NCI-H748 treated with DMSO at 0.1 percent for 48 hours (cell line): ENCODE measurements at regions not wholly inside any gene's neighbourhood (a gene's known extent, or its start where the extent isn't known, plus 50 kb on each side); places are given as distances from the start of the nearest gene placed in this dataset.

Source experiments
- DNase-seq: peaks from one replicate; lab custom pipeline; 2025; lab: John Stamatoyannopoulos, UW

DNA sequence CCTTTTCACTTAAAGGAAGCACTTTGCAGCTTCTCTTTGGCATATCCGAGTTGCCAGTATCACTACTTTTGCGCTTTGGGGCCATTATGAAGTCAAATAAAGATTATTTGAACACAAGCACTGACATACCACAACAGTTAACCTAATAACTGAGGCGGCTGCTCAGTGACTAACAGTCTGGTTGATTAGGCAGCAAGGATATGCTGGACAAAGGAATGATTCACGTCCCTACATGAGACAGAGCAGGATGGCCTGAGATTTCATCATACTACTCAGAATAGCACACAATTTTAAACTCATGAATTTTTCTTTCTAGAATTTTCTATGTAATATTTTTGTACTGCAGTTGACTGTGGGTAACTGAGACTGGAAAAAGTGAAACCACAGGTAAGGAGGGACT is 56.9 kb upstream of the E2F7 start:
- no peak for DNase-seq

DNA sequence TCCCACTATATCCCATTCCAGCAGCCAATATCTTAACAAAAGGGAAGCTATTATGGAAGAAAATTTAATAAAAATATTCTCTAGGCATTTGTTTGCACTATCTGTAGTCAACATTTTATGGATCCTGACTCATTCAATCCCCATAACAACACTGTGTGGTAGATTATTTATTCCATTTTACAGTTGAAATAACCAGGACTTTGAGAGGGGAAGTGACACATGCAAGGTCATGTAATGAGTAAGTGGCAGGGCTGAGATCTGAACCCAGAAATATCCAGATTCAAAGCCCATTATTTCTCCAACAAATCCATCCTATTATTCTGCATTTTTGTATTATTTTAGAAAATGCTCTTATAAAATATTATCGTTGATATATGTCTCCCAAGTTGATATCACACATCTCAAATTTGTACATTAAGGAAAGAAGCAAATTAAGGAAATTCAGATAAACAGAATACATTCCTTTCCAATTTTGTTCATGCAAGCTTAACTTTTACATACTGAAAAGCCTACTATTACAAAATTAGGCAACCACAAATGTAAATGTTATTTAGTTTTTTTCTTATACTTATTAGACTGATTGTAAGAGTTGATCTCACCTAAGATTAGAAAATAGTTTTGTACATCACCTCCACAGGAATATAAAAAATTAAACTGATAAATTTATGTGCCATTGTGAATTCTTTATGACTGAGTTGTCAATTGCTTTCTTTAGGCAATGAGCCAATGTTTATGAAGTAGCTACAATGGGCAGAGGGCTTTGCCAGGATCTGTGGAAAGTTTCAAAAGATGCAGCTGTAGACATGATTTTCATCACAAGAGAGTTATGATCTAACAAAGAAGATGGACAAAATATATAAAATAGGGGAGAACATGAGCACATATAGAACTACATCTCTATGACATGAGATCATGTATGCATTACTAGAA is 55.1 kb upstream of the E2F7 start:
- no peak for DNase-seq

DNA sequence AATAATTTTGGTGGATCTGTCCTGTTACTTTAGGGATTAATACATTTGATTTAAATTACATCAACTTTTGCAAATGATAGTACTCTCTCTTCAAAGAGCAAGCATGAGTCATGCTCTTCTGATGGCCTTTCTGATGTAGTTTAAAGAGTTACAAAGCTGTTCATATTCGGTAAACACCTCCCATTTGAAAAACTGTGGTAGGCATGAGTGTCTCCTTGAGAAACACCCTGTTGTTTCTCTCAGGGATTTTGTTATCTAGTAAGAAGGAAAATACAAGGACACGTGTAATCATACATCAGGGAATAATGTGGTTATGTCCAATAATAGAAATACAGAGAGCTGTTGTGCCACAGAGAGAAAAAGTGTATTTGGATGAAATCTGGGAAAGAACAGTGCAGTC is 53.3 kb upstream of the E2F7 start:
- no peak for DNase-seq

DNA sequence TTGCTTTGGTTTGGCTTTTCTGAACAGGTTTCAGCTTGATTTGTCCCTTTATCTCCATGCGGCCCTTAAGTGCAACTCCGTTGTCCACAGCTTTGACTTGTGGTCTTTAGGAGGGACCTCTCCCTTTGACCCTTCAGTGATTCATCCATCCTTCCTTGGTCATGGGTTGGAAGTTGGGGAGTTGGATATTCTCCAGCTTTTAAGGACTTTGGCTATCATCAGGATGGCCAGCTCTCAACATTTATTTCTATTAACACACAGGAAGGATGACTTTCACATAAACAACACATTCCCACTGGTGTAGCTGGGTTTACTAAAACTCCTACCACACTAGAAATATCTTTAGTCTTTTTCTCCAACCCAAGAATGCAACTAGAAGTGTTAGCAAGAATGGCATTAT is 50.9 kb upstream of the E2F7 start:
- no peak for DNase-seq

DNA sequence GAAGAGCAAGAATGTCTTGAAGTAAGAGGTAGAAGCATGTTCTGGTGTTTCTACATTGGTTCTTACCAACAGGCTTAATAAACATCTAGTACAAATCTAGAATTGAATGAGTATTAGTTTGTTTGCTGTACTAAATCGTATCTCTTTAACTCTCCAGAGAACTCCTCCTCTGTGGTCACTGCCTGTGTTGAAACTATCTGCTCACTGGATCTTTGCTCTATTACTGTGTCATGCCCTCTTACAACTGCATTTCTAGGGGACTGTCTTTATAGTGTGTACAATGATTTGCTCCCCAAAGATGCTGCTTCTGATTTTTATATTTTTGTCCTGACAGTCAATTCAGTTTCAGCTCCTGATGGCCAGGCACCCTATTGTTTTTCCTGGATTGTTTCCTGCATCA is 50.1 kb upstream of the E2F7 start:
- DNase-seq: no peak
